HFF-Myc (cell line): ENCODE measurements at regions not wholly inside any gene's neighbourhood (a gene's known extent, or its start where the extent isn't known, plus 50 kb on each side); places are given as distances from the start of the nearest gene placed in this dataset.

ENCODE experiments used
- DNase-seq: peaks from one replicate; pipeline ENCODE4 v3.0.0-alpha.2; 2011; ENCODE audit warnings: low read depth; ENCODE audit errors: extremely low read depth
- H3K4me3 ChIP-seq: replicated peaks from 2 replicates; pipeline ENCODE4 v1.5.1; 2011; ENCODE audit warnings: low read depth, mild to moderate bottlenecking, control low read depth, low read length
- TF ChIP-seq, protein P1 (sequence below): IDR thresholded peaks from 2 replicates; pipeline ENCODE4 v1.5.1; 2012; ENCODE audit warnings: mild to moderate bottlenecking, low read depth, low read length, control low read depth; ENCODE audit errors: missing control alignments

DNA sequence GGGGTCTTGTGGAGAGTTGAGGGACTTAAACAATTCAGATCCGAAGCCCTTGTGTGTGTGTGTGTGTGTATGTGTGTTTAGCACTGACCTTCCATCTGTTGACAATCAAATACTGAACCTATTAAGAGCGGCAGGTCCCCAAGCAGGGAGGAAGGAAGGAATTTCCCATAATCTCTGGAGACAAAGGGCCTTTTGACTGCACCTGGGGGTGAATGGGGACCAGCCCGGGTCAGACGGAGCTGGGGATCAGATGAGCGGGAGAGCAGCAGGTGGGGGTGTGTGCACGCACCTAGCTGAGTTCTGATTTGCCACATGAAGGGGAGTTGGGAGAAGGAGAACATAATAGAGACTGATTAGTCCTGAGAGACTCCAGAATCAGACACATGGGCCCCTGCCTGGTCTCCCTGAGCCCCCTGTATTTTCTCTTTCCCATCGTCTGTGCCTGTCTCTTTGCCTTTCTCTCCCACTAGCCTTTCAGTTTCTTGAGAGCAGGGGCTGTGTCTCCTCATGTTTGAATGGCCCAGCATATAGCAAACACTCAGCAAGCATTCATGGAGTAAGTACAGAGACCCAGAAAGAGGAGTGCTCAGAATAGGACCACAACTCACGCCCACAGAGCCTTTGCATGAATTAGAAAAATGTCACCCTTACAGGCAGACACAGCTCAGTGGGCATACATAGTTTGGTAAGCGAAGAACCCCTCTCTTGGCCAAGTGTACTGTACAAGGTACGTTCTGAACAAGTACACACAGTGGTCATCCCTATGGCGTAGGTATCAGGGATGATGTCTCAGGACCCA lies 288.3 kb upstream of the HABP2 start:
- DNase-seq, result no peak
- H3K4me3 ChIP-seq, result no peak overlapping the region
- TF ChIP-seq, protein P1, sequence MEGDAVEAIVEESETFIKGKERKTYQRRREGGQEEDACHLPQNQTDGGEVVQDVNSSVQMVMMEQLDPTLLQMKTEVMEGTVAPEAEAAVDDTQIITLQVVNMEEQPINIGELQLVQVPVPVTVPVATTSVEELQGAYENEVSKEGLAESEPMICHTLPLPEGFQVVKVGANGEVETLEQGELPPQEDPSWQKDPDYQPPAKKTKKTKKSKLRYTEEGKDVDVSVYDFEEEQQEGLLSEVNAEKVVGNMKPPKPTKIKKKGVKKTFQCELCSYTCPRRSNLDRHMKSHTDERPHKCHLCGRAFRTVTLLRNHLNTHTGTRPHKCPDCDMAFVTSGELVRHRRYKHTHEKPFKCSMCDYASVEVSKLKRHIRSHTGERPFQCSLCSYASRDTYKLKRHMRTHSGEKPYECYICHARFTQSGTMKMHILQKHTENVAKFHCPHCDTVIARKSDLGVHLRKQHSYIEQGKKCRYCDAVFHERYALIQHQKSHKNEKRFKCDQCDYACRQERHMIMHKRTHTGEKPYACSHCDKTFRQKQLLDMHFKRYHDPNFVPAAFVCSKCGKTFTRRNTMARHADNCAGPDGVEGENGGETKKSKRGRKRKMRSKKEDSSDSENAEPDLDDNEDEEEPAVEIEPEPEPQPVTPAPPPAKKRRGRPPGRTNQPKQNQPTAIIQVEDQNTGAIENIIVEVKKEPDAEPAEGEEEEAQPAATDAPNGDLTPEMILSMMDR, result no peak

DNA sequence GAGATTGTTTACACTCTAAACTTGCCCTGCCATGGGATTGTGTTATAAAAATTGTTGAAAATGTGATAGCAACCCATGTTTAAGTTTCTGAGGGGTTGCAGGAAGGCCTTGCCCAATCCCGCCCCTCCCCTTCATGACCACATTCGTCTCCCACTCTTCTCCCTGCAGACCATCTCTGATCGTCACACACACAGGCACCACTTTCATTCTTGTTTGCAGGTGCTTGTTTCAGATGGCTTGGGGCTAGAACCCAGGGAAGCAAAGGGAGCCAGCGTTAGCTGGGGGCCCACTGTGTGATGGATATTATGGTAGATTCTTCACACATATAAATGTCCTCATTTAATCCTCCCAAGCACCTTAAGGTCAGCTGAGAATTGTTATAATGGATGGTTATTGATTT lies 286.7 kb upstream of the HABP2 start:
- no peak overlapping the region for H3K4me3 ChIP-seq
- no peak for DNase-seq
- TF ChIP-seq, protein P1, result no peak

DNA sequence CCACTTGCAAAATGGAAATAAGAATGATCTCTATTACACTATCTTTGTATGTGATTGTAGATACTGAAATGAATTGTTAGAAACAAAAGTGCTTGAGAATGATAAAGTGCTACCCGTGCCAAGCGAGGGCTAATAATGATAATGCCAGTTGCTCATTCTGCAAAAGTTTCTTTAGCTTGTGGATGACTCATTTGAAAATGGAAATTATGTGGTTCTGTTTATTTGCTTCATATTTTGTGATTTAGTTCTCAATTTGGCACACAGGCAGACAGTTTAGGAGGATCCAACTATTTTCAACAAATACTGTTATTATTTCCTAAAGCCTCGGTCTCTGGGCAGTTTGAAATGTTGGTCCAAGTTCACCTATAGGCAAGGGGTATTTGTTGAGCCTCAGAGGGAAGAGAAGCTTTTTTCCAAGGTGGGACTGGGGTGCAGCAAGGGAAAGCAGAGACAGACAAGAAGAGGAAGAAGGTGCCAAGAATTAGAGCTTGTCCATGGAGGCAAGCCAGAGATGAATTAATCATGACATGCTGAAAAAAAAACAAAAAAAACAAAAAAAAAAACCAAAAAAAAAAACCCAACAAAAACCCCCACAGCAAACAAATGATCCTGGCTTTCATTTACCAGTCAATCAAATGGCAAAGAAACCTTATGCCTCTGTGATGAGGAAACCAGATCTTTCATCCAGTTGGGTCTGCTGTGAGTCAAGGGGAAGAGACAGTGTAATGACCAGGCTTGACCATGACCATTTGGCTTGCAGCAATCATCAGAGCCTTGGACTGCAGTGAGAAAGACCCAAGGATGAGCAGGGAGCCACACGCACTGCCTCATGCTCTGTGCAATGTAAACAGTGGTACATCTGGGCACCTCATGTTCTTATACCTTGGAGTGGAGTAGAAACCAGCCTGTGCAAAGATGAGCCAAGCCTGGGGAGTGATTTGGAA lies 285.0 kb upstream of the HABP2 start:
- peak; percentile 73 for DNase-seq
- TF ChIP-seq, protein P1, result no peak
- no peak overlapping the region for H3K4me3 ChIP-seq

DNA sequence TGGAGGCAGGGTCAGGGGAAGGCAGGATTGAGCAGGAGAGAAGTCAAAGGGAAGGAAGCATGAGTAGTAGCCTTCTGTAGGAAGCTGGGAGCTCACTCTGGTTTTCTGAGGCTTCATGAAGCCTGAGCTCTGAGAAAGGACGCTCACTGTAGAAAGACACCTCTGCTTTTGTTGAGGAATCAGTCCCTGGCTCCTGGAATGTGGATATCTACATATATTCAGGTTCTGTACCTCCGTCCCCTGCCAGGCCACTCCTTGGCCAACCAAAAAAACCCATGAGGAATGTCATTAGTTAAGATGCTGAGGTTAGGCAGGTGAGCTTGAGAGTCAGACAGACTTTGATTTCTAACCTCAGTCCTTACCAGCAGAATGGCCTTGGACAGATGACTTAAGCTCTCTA lies 283.5 kb upstream of the HABP2 start:
- TF ChIP-seq, protein P1, result no peak
- DNase-seq, result no peak
- H3K4me3 ChIP-seq, result no peak overlapping the region

DNA sequence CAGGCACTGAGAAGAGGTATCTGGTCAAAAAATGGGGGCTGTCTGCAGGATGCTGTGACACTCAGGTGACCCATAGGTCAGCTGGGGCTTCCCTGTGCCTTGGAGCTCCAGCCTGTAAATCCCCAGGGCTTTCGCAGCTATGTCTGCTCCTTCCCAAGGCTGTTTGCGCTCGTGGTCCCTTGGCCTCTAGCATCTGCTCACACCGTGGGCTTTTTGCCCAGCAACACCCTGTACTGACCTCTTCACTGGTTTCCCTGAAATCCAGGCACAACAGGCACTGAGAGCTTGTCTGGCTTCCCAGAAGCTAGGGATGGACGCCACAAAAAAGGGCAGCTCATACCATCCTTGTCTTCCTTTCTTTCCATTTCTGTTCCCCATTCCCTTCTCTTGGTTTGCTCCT lies 280.3 kb upstream of the HABP2 start:
- H3K4me3 ChIP-seq, result no peak overlapping the region
- TF ChIP-seq, protein P1, result no peak

DNA sequence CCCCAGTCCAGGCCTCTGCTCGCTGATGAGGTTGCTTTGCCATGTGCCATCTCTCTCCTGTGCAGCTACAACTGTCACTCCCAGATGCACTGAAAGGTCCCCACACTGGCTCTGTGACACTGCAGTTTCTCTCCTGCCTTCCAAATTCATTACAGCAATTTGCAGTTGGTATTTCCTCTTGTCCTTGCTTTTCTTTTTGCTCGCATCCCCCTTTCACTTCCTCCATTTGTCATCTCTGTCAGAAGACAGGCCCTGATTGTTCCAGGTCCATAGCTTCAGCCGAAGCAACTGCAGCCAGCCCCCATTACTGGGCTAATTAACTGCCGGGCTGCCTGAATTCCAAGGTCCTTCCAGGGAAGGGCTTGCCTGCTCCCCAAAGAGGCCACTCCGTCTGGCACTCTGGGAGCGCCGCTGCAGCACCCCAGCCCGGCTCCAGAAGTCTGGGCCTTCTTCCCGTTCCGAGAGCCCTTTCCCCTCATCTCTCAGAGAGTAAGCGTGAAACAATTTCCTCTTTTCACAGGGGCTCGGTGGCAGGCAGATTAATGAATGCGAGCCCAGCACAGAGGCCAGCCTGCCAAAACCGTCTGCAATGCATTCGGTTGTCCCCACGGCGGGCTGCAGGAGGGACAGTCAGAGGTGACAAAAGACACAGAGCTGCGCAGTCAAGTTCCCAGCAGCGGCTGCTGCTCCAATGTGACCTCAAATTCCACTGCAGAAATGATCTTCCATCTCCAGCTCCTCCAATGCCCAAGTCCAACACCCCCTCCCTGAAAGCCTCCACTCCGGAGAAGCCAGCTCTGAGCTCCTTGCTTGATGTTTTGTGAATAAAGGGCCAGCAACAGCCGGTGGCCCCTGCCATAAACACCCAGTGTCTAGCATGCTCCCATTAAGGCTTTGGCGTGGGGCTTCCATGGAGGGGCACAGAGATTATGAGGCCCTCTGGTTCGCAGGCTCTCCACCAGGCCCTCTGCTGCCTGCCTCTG lies 279.4 kb upstream of the HABP2 start:
- H3K4me3 ChIP-seq, result no peak overlapping the region
- no peak for DNase-seq
- TF ChIP-seq, protein P1, result no peak

More for the DNA sequence above, 280.3 kb upstream of the HABP2 start:
- no peak for DNase-seq
